ENCODE measurements at regions not wholly inside any gene's neighbourhood (a gene's known extent, or its start where the extent isn't known, plus 50 kb on each side); places are given as distances from the start of the nearest gene placed in this dataset.

DNA sequence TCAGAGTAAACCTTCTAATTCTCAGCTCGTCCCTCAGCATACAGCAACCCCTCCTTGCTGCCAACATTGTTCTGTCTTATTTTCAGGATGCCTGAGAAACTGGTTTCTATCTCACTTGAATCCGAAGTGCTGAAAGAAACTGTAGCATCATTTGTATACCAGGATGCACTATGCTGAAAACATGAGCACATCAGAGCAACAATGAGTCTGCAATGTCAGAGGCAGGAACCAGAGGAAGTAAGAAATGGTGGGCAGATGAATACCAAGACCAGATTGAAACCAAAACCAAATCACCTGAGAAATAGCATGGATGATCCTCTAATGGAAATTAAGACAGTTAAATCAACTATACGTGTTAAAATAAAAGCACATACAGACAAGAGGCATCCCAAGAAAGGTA lies 257.0 kb downstream of the KDM5D start:
- TF ChIP-seq CTCF (IDR thresholded peaks at IDR 0.05) (no peak), POLR2A (IDR thresholded peaks at IDR 0.05) (no peak)
